ENCODE measurements at regions not wholly inside any gene's neighbourhood (a gene's known extent, or its start where the extent isn't known, plus 50 kb on each side); places are given as distances from the start of the nearest gene placed in this dataset.
"Not testable (repeated sequence)": the region's sequence is repeated elsewhere in the genome, so short reads cannot be mapped to it uniquely, and the experiment has no call there.

GRCh38 chr1:213689260-213689659, 298.5 kb upstream of the PROX1 start:
- DNase-seq, result no peak

- no peak for DNase-seq
These were observed 297.3 kb upstream of the PROX1 start for GRCh38 chr1:213690341-213690917.

GRCh38 chr1:213692321-213692720, 295.5 kb upstream of the PROX1 start:
- DNase-seq, result no peak

GRCh38 chr1:213693864-213694263, 293.9 kb upstream of the PROX1 start:
- no peak for DNase-seq

- no peak for DNase-seq
These were observed 290.5 kb upstream of the PROX1 start for GRCh38 chr1:213697192-213697802.

GRCh38 chr1:213698092-213698702, 289.6 kb upstream of the PROX1 start:
- no peak for DNase-seq

GRCh38 chr1:213702703-213703102, 285.1 kb upstream of the PROX1 start:
- DNase-seq, result no peak

- no peak for DNase-seq
These were observed 282.8 kb upstream of the PROX1 start for GRCh38 chr1:213704941-213705340.

- DNase-seq, result not testable (repeated sequence)
These were observed 275.8 kb upstream of the PROX1 start for GRCh38 chr1:213711833-213712490.

GRCh38 chr1:213714645-213715044, 273.1 kb upstream of the PROX1 start:
- no peak for DNase-seq

GRCh38 chr1:213715182-213715581, 272.6 kb upstream of the PROX1 start:
- DNase-seq, result peak; percentile 66

- peak; percentile 50 for DNase-seq
These were observed 268.3 kb upstream of the PROX1 start for GRCh38 chr1:213719462-213719861.

- no peak for DNase-seq
These were observed 267.7 kb upstream of the PROX1 start for GRCh38 chr1:213720032-213720431.

- DNase-seq, result peak; percentile 72
These were observed 264.6 kb upstream of the PROX1 start for GRCh38 chr1:213723187-213723586.

- DNase-seq, result no peak
These were observed 262.9 kb upstream of the PROX1 start for GRCh38 chr1:213724640-213725536.

GRCh38 chr1:213727853-213728592, 259.8 kb upstream of the PROX1 start:
- DNase-seq, result peak; percentile 17

GRCh38 chr1:213728593-213729536, 258.9 kb upstream of the PROX1 start:
- DNase-seq, result no peak

GRCh38 chr1:213733705-213734104, 254.1 kb upstream of the PROX1 start:
- DNase-seq, result no peak

- no peak for DNase-seq
These were observed 250.3 kb upstream of the PROX1 start for GRCh38 chr1:213737398-213738035.

- no peak for DNase-seq
These were observed 249.1 kb upstream of the PROX1 start for GRCh38 chr1:213738658-213739057.

- no peak for DNase-seq
These were observed 244.8 kb upstream of the PROX1 start for GRCh38 chr1:213742992-213743391.
